ENCODE measurements at regions not wholly inside any gene's neighbourhood (a gene's known extent, or its start where the extent isn't known, plus 50 kb on each side); places are given as distances from the start of the nearest gene placed in this dataset.

DNA sequence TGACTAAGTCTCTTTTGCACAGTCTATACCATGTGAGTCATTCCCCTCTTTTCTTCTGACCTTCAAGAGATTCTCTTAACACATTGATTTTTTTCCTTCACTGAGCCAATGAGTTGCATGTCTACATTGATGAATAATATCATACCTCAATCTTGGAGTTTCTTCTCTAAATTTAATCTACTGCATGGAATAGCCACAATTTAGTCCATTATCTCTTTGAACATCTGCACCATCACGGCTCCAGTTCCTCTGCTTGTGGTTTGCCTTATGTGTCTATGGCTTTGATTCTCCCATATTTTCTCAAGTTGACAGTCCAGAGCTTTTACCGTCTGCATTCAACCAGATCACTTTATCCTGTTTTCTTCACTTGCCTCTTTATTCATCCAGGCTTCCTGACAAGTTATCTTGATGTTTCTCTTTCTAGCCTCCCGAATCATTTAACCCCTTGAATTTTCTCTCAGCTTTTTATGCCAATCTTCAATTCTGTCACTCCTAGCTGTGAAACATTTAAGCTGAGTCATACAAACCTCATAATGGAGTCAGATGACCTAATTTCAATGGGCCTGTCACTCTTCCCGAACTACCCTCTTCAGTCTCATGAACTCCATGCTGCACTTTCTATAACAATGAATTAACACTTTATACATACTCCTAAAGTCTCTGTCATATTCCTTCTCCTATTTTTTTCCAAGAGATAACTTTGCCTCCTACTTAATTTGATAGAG lies 222.3 kb downstream of the CPE start:
- H3K4me3 ChIP-seq (ENCODE audit: control insufficient read depth, low read depth, low read length) = no peak overlapping the region
- TF ChIP-seq, protein P1, sequence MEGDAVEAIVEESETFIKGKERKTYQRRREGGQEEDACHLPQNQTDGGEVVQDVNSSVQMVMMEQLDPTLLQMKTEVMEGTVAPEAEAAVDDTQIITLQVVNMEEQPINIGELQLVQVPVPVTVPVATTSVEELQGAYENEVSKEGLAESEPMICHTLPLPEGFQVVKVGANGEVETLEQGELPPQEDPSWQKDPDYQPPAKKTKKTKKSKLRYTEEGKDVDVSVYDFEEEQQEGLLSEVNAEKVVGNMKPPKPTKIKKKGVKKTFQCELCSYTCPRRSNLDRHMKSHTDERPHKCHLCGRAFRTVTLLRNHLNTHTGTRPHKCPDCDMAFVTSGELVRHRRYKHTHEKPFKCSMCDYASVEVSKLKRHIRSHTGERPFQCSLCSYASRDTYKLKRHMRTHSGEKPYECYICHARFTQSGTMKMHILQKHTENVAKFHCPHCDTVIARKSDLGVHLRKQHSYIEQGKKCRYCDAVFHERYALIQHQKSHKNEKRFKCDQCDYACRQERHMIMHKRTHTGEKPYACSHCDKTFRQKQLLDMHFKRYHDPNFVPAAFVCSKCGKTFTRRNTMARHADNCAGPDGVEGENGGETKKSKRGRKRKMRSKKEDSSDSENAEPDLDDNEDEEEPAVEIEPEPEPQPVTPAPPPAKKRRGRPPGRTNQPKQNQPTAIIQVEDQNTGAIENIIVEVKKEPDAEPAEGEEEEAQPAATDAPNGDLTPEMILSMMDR (IDR thresholded peaks at IDR 0.05; ENCODE audit: control insufficient read depth, insufficient read depth, low read depth, low read length, missing control alignments) = no peak
- DNase-seq (ENCODE audit: low read depth) = no peak

DNA sequence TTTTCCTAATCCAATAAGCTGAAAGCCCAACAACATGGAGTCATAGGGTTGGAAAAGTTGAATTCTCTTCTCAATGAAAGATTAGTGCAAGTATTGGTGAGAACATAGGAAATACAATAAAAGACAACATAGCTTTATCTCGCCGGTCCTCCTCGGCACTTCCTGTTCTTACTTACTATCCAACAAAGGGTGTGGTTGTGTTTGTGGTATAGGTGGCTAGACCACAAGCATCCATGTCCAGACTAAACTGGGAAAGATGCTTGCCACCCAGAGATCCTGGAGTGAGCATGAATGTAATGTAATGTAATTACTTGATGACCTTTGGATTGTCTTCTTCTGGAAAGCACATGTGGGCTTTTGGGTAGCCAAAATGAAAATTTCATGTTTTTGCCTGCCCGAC lies 223.8 kb downstream of the CPE start:
- H3K4me3 ChIP-seq (ENCODE audit: control insufficient read depth, low read depth, low read length) = no peak overlapping the region
- no peak for DNase-seq (ENCODE audit: low read depth)
- TF ChIP-seq, protein P1 (IDR thresholded peaks at IDR 0.05; ENCODE audit: control insufficient read depth, insufficient read depth, low read depth, low read length, missing control alignments) = no peak

DNA sequence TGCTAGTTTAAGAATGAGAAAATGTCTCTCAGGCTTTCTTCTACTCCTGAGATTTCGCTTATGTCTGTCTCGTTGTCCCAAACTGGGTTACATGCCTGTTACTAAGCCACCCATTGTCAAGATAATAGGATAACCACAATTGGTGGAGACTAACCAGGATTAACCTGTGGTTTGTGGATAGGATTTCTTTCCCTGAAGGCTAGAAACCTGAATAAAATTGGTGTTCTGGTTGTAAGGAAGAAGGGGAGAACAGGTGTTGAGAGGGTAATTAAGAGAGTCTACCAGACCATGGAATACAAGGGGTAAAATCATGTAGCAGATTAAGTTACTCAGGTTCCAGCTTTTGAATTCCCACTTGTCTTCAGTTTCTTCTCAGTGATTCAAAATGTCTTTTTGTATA lies 225.4 kb downstream of the CPE start:
- TF ChIP-seq, protein P1 (IDR thresholded peaks at IDR 0.05; ENCODE audit: control insufficient read depth, insufficient read depth, low read depth, low read length, missing control alignments) = no peak
- no peak overlapping the region for H3K4me3 ChIP-seq (ENCODE audit: control insufficient read depth, low read depth, low read length)
- DNase-seq (ENCODE audit: low read depth) = no peak

DNA sequence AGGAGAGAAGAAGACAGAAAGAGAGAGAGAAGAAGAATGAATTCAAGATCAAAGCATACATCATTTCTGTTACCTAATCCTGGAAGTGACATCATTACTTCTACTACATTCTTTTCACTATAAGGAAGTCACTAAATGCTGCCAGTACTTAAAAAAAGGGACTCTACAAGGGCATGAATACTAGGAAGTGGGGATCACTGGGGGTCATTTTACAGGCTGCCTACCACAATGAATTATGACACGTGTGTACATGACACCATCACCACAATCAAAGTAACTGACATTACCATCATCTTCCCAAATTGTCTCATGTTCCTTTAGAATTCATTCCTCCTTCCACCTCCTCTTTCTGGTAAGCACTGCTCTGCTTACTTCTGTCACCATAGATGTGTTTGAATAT lies 227.0 kb downstream of the CPE start:
- TF ChIP-seq, protein P1 (IDR thresholded peaks at IDR 0.05; ENCODE audit: control insufficient read depth, insufficient read depth, low read depth, low read length, missing control alignments) = no peak
- H3K4me3 ChIP-seq (ENCODE audit: control insufficient read depth, low read depth, low read length) = no peak overlapping the region

DNA sequence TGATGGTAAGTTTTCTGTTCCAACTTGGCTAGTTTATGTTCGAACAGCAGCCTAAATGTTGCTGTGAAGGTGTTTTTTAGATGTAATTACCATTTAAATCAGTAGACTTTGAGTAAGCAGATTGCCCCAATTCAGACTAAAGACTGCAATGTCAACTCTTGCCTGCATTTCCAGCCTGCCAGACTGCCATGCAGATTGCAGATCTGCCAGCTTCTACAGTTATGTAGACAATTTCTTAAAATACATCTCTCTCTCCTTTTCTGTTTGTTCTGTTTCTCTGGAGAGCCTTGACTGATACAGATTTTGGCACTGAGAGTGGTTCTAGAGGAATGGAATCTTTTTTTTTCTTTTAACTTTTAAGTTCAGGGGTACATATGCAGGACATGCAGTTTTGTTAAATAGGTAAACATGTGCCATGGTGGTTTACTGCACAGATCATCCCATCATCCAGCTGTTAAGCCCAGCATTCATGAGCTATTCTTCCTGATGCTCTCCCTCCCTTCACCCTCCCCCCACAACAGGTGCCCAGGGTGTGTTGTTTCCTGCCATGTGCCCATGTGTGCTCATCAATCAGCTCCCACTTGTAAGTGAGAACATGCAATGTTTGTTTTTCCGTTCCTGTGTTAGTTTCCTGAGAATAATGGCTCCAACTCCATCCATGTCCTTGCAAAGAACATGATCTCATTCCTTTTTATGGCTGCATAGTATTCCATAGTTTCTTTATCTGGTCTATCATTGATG lies 227.8 kb downstream of the CPE start:
- DNase-seq (ENCODE audit: low read depth) = no peak
- no peak overlapping the region for H3K4me3 ChIP-seq (ENCODE audit: control insufficient read depth, low read depth, low read length)

More for the DNA sequence above, 227.0 kb downstream of the CPE start:
- DNase-seq (ENCODE audit: low read depth) = no peak

DNA sequence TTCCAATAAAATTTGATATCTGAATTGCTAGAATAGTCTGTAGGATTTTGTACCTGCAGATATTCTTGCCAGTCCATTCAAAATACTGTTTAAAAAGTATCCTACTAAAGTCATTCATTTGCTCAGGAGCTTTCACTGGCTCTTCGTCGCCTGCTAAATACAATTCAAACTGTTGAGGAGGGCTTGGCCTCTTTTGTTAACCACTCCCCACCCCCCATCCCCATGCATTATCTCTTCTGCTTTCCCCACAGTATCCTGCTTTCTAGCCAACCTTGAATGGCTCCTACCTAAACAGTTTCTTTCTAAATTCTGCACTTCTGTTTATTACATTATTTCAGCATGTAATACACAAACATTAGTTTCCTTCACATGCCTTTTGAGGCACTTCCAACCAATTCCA lies 230.8 kb downstream of the CPE start:
- no peak overlapping the region for H3K4me3 ChIP-seq (ENCODE audit: control insufficient read depth, low read depth, low read length)
- DNase-seq (ENCODE audit: low read depth) = no peak
- TF ChIP-seq, protein P1 (IDR thresholded peaks at IDR 0.05; ENCODE audit: control insufficient read depth, insufficient read depth, low read depth, low read length, missing control alignments) = no peak

More for the DNA sequence above, 227.8 kb downstream of the CPE start:
- TF ChIP-seq, protein P1 (IDR thresholded peaks at IDR 0.05; ENCODE audit: control insufficient read depth, insufficient read depth, low read depth, low read length, missing control alignments) = no peak
